Subcutaneous abdominal adipose tissue (tissue), 5 donors: ENCODE measurements at regions not wholly inside any gene's neighbourhood (a gene's known extent, or its start where the extent isn't known, plus 50 kb on each side); places are given as distances from the start of the nearest gene placed in this dataset.

ENCODE experiments used
- H3K27ac ChIP-seq: one replicate; pipeline ENCODE4 v1.7.0; 2013; ENCODE audit warnings: low read depth, mild to moderate bottlenecking, inconsistent platforms, low read length, moderate library complexity
- H3K27me3 ChIP-seq, 5 donors: one replicate each; pipeline ENCODE4 v1.7.0; 2013; ENCODE audit warnings: low read length in 5 of 5, inconsistent platforms in 1 of 5; ENCODE audit not compliant: control insufficient read depth in 5 of 5, insufficient read depth in 4 of 5
- H3K36me3 ChIP-seq, 5 donors: one replicate each; pipeline ENCODE4 v1.7.0; 2013; ENCODE audit warnings: low read length in 5 of 5; ENCODE audit not compliant: control insufficient read depth in 5 of 5, insufficient read depth in 5 of 5
- H3K4me1 ChIP-seq, 5 donors: one replicate each; pipeline ENCODE4 v1.7.0; 2013; ENCODE audit warnings: low read length in 5 of 5, mild to moderate bottlenecking in 3 of 5, moderate library complexity in 1 of 5; ENCODE audit not compliant: control insufficient read depth in 5 of 5, insufficient read depth in 5 of 5
- H3K4me3 ChIP-seq, 5 donors: one replicate each; pipeline ENCODE4 v1.7.0; 2013; ENCODE audit warnings: low read length in 5 of 5, low read depth in 1 of 5
- H3K9ac ChIP-seq, 5 donors: one replicate each; pipeline ENCODE4 v1.7.0; 2013; ENCODE audit warnings: low read length in 5 of 5, mild to moderate bottlenecking in 4 of 5, moderate library complexity in 3 of 5
- H3K9me3 ChIP-seq, 5 donors: one replicate each; pipeline ENCODE4 v1.7.0; 2013; ENCODE audit warnings: low read length in 5 of 5; ENCODE audit not compliant: control insufficient read depth in 5 of 5
- donor health status: healthy.
- donor health status: healthy.
- donor health status: healthy.
- donor health status: healthy.
- donor health status: healthy.

- Histone ChIP-seq H3K4me3 (no peak overlapping the region), H3K36me3 (no peaks in the 10 kb centered on the region), H3K27ac (no peak overlapping the region), H3K27me3 (peaks cover 0 to 14% (median 8%) of the 10 kb centered on the region in 5 donors), H3K4me1 (peaks cover 18 to 54% (median 42%) of the 10 kb centered on the region in 5 donors), H3K9me3 (peaks cover 0 to 2% (median 0%) of the 10 kb centered on the region in 5 donors), H3K9ac (no peak overlapping the region)
These were observed 63.9 kb upstream of the CHST15 start for GRCh38 chr10:124157271-124157681.

GRCh38 chr10:124156524-124157260 is 63.3 kb upstream of the CHST15 start:
- peaks cover 0 to 2% (median 0%) of the 10 kb centered on the region in 5 donors for H3K9me3 ChIP-seq
- H3K27ac ChIP-seq: peak overlapping the region; percentile 70
- H3K27me3 ChIP-seq: peaks cover 0 to 10% (median 8%) of the 10 kb centered on the region in 5 donors
- no peak overlapping the region for H3K9ac ChIP-seq
- H3K4me1 ChIP-seq: peaks cover 22 to 60% (median 47%) of the 10 kb centered on the region in 5 donors
- no peaks in the 10 kb centered on the region for H3K36me3 ChIP-seq
- H3K4me3 ChIP-seq: peak overlapping the region in 2 of 5 donors; percentile 13 to 27

- peaks cover 23 to 66% (median 51%) of the 10 kb centered on the region in 5 donors for H3K4me1 ChIP-seq
- no peaks in the 10 kb centered on the region for H3K36me3 ChIP-seq
- peak overlapping the region in 2 of 5 donors; percentile 13 to 27 for H3K4me3 ChIP-seq
These were observed 62.5 kb upstream of the CHST15 start for GRCh38 chr10:124155781-124156435.

DNA sequence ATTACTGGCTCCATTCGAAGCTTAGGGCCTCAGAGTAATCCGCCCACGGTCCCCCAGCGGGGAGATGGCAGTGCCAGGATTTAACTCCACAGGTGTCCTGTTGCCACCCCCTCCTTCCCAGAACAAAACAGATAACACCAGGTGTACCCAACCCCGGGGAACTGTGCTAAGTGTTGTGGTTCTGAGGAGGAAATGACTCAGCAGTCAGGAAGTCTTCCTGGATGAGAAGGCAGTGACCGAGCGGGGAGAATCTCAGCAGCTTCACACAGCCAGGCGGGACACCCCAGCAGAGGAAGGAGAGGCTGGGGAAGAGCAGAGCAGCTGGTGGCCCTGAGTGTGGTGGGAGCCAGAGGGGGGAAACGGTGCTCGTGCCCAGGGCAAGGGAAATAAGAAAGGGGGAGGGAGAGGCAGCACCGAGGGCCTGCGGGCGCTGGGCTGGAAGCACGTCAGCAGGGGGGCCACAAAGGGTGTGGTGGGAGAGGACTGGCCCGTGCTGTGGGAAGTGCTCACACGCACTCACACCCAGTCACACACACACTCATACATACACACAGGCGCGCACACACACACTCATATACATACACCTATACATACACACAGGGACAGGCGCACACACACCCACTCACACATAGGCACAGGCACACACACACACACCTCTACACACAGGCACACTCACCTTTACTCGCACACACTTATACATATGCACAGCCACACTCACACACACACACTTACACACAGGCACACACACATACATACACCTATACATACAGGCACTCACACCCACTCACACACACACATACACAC is 59.8 kb upstream of the CHST15 start:
- Histone ChIP-seq H3K27me3 (no peaks in the 10 kb centered on the region), H3K9ac (peak overlapping the region in 2 of 5 donors; percentile 15 to 57), H3K9me3 (peaks cover 0 to 2% (median 0%) of the 10 kb centered on the region in 5 donors), H3K27ac (peak overlapping the region; percentile 16), H3K4me1 (peaks cover 23 to 86% (median 56%) of the 10 kb centered on the region in 5 donors), H3K36me3 (no peaks in the 10 kb centered on the region), H3K4me3 (peak overlapping the region in 3 of 5 donors; percentile 6 to 36 (median 36))

More at GRCh38 chr10:124155781-124156435, 62.5 kb upstream of the CHST15 start:
- Histone ChIP-seq H3K9ac (no peak overlapping the region), H3K27ac (peak overlapping the region; percentile 70), H3K27me3 (peaks cover 0 to 8% (median 4%) of the 10 kb centered on the region in 5 donors), H3K9me3 (peaks cover 0 to 2% (median 0%) of the 10 kb centered on the region in 5 donors)

DNA sequence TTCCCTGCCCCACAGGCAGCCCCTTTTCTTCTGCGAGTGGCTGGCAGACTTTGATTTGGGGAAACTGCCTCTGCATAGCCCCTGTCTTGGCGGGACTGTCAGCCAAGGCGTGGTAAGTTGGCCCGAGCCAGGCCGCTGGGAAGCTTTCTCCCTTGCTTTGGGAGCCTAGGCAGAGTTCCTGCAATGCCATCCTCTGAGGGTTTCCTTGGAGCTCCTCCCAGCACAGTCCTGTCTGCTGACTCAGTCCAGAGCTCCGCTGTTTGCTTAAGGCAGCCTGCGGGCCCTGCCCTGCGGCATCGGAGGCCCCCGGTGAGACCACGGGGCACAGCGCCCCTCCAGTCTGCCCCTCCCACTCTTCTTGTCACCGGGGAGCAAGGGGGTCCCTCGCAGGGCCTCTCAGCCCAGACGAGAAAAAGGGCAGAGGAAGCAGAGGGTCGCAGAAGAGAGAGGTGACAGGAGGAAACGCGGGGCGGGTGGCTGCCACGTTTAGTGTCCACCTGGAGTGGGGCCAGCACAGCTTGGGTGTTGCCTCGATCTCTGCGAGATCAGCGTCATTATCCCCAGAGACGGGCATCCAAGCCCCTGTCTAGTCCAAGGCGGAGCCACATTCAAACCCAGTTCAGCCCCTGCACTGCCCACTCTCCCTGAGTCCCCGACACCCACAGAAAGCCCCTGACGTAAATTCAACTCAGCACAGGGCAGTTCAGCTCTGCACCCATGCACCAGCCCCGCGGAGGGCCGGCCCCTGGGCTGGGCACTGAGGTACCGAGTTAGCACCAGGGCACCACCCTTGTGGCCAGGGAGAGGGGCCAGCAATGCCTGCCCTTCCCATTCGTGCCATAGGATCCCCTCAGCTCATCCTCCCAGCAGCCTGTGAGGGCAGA is 59.0 kb upstream of the CHST15 start:
- Histone ChIP-seq H3K27ac (peak overlapping the region; percentile 16), H3K4me3 (peak overlapping the region in 3 of 5 donors; percentile 11 to 38 (median 29)), H3K9me3 (peaks cover 0 to 2% (median 0%) of the 10 kb centered on the region in 5 donors), H3K36me3 (no peaks in the 10 kb centered on the region), H3K9ac (peak overlapping the region in 2 of 5 donors; percentile 61 to 62), H3K27me3 (no peaks in the 10 kb centered on the region), H3K4me1 (peaks cover 23 to 89% (median 58%) of the 10 kb centered on the region in 5 donors)

DNA sequence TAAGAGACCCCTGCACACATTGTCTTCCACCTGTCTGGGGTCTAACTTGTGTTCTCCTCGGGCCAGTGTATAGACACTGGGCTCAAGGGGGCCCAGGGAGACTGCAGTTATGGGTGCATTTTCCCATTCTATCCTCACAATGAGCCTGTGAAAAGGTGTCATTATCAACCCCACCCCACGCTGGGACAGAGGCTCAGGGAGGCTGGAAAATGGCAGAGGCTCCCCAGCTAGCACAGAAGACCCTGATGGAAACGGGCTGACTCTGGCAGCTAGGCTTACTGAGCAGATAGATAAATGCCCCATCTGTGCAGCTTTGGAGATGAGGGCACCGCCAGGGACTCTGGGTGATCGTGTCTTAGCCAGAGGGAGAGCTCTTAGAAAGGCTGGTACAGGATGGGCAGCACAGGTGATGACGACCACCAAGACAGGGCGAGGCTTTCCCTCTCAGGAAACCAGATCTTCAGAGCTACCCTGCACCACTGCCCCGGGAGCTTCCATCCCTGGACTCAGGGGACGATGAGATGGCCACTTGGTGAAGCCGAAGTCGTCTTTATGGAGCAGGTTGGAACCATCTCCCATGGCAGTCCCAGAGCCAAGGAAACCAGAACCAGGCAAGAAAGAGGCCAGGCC is 58.2 kb upstream of the CHST15 start:
- no peak overlapping the region for H3K27ac ChIP-seq

GRCh38 chr10:124150807-124151417 is 57.5 kb upstream of the CHST15 start:
- Histone ChIP-seq H3K4me1 (peaks cover 16 to 83% (median 46%) of the 10 kb centered on the region in 5 donors), H3K4me3 (no peak overlapping the region), H3K27ac (no peak overlapping the region)

More for the DNA sequence above, 58.2 kb upstream of the CHST15 start:
- H3K36me3 ChIP-seq: no peaks in the 10 kb centered on the region
- H3K4me3 ChIP-seq: peak overlapping the region in 1 of 5 donors; percentile 14
- H3K27me3 ChIP-seq: no peaks in the 10 kb centered on the region
- H3K4me1 ChIP-seq: peaks cover 20 to 88% (median 50%) of the 10 kb centered on the region in 5 donors
- H3K9ac ChIP-seq: peak overlapping the region in 1 of 5 donors; percentile 61
- H3K9me3 ChIP-seq: peaks cover 0 to 2% (median 0%) of the 10 kb centered on the region in 5 donors

DNA sequence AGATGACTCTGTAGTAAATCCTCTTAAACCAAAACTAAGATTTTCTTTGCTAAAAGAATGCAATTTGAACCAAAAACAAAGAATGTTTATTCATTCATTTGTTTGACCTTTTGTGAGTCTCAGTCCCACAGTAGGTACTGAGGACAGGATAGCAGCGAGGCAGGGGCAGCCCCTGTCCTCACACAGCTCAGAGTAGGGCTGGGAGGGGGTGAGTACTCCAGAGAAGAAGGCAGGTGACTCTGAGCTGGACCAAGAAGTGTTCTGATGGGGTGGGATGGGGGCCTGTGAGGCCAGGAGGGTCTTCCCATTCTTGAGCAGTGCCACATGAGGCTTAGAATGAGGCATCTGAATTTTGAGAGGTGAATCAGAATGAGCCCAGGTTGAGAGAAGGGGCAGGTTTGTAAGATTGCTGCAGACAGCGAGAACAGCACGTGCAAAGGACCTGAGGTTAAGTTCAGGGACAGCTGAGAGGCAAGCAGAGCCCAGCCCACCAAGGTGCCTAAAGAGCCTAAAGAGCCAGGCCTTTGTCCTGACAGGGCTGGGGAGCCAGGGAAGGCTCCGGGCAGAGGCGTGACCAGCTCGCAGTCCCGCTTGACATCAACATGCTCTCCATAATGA is 56.9 kb upstream of the CHST15 start:
- Histone ChIP-seq H3K4me1 (peaks cover 16 to 83% (median 45%) of the 10 kb centered on the region in 5 donors), H3K27me3 (no peaks in the 10 kb centered on the region), H3K4me3 (no peak overlapping the region), H3K27ac (no peak overlapping the region), H3K9me3 (peaks cover 0 to 2% (median 0%) of the 10 kb centered on the region in 5 donors), H3K36me3 (no peaks in the 10 kb centered on the region), H3K9ac (no peak overlapping the region)

More at GRCh38 chr10:124150807-124151417, 57.5 kb upstream of the CHST15 start:
- Histone ChIP-seq H3K36me3 (no peaks in the 10 kb centered on the region), H3K9ac (no peak overlapping the region), H3K27me3 (no peaks in the 10 kb centered on the region), H3K9me3 (peaks cover 0 to 2% (median 0%) of the 10 kb centered on the region in 5 donors)
